Lower leg skin (tissue), 3 donors: ENCODE measurements at regions not wholly inside any gene's neighbourhood (a gene's known extent, or its start where the extent isn't known, plus 50 kb on each side); places are given as distances from the start of the nearest gene placed in this dataset.

ENCODE experiments used
- CTCF ChIP-seq, 3 donors: fragments of 450-650 bp; IDR thresholded peaks; one replicate each; pipeline ENCODE4 v1.5.1; 2016; ENCODE audit warnings: antibody characterized with exemption in 3 of 3, mild to moderate bottlenecking in 3 of 3, moderate library complexity in 2 of 3
- POLR2A ChIP-seq, 2 donors: fragments of 450-650 bp; IDR thresholded peaks; one replicate each; pipeline ENCODE4 v1.6.1; 2016 to 2017; ENCODE audit warnings: antibody characterized with exemption in 2 of 2, mild to moderate bottlenecking in 1 of 2, moderate library complexity in 1 of 2

DNA sequence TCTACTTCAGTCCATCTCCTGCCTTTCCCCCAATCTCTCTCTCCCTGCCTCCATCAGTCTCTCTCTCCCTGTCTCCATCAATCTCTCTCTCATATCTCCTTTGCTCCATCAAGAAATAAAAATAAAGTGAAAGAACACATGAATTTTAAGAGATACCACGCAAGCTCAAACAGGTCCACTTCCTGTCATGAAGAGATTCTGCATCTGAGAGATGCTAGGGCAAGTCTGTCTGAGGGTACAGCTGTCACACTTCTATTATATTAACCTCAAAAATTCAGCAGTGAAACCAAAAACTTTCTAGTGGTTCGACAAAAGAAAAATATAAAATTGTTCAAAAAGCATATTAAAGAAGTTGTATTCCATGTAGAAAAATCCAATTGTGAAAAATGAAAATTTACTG, 296.8 kb upstream of the RSPO3 start:
- TF ChIP-seq CTCF (IDR thresholded peaks at IDR 0.05) (no peak), POLR2A (IDR thresholded peaks at IDR 0.05) (no peak)
